Left lobe of liver (tissue), 2 donors: ENCODE measurements at regions not wholly inside any gene's neighbourhood (a gene's known extent, or its start where the extent isn't known, plus 50 kb on each side); places are given as distances from the start of the nearest gene placed in this dataset.
"Not testable (repeated sequence)": the region's sequence is repeated elsewhere in the genome, so short reads cannot be mapped to it uniquely, and the experiment has no call there.

ENCODE experiments used
- ATAC-seq: fragments of 200-7000 bp; cut with Tn5 transposase; one replicate; pipeline ENCODE4 v1.9.1; 2020; ENCODE audit warnings: mild to moderate bottlenecking, moderate library complexity
- DNase-seq: peaks from one replicate; pipeline ENCODE4 v3.0.0-alpha.2; 2020; ENCODE audit warnings: low spot score
- donor health status: DM: no; HTN: no; CAD: no; lungs with moderate emphysema.
- donor health status: DM: no; HTN: yes; CAD: no.

DNA sequence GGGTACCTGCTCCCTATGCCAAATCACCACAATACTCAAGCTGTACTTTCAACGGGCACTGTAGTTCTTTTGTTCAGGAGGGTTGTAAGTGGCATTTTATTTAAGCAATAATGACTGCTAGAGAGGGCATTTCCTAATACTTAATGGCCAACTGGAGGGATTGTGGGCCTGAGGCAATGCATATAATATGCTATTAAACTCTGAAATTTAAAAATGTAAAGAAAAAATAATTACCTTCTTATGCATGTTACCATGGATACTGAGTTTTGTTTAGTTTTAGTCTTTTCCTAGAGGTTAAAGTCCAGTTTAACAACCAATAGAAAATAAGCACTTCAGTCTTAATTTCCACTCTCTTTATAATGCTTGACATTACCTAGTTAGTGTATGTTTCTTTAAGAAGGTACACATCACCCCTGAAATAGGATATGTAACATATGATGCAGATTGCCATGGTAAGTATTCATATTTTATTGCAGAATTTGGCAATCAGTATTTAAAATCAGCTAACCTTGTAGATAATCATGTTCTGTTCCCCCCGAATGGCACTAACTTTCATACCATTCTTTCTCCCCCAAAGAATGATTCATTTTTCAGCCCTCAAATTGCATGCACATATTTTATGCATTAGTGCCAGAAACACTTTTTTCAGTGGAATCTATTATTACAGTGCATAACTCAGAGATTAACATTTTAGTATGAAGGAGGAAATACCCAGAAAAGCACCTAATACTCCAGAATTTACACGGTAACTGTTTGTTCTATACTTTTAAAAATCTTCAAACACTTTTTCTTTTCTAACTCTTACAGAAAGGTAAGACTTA, 90.3 kb upstream of the ZNF438 start:
- ATAC-seq (no peak), DNase-seq (no peak)

DNA sequence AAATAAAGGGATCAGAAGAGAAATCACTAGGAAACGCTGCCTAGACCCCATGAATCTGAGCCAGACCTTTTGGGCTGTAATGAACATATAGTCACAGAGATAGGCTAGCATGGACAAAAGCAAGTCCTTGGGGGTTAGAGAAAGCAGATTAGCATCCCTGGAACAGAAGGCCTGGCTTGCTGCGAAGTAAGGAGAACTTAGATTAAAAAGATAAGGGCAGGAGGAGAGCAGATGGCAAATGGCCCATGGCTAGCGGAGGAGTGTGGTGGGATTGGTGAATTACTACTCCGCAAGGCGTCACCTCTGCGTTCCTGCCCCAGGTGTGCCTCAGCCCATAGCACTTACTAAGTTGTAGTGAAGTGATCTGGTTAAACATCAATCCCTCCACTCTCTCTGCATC, 92.3 kb upstream of the ZNF438 start:
- DNase-seq = no peak
- ATAC-seq = no peak

DNA sequence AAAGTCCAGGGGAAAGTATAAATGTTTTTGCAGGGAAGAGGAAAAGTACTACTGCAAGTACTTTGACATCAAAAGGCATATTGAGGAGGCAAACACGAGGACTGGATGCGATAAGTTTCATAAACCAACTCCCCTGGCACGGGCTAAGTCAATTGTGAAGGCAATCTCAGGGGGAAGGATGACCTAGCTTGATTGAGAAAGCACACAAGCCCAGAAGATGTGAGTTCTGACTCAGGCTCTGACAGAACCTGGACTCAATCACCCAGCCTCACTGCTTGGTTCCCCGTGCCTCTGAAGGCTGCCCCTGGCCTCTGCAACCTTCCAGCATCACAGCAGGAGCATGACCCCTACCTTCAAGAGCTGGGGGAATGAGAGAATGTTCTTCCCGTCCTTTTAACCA, 93.2 kb upstream of the ZNF438 start:
- DNase-seq (no peak), ATAC-seq (no peak)

GRCh38 chr10:31125789-31126188, 94.1 kb upstream of the ZNF438 start:
- ATAC-seq (no peak), DNase-seq (no peak)

DNA sequence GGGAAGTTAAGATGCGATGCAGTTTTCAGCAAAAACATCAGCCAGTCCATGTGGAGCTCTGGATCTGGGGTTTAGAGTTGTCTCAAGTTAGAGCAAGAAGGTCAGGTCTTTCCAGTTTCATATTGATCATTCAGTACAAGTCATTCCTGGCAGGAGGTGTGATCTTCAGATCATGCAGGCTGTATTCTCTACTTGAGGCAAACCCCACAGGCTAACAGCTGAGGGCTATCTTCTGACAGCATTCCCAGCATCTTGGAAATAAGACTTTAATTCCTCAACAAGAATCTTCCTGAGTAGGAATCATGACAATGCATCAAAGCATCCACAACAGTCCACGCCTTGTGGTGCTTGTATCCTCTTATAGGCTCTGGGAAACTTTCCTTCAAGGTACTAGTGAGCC, 94.9 kb upstream of the ZNF438 start:
- DNase-seq = no peak
- no peak for ATAC-seq

DNA sequence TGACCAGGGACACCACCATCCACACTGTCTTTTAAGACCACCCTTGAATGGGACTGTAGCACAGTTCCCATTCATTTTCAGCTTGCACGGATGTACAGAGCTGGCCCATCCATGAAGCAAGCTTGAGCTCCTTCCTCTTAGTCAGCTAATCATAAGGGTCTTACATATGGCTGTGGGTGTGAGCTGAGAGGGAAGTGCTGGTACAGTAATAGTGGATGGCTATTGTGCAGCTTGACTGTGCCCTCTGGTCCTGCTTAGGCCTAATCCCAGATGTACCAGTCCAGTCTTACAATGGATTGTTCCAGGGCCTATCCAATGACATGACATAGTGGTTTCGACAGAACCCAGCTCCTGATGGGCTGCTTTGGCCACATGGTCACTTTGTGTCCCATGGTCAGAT, 96.9 kb upstream of the ZNF438 start:
- DNase-seq = no peak

GRCh38 chr10:31129271-31129670, 97.6 kb upstream of the ZNF438 start:
- ATAC-seq = no peak
- DNase-seq = no peak

More for the DNA sequence above, 96.9 kb upstream of the ZNF438 start:
- ATAC-seq = no peak

DNA sequence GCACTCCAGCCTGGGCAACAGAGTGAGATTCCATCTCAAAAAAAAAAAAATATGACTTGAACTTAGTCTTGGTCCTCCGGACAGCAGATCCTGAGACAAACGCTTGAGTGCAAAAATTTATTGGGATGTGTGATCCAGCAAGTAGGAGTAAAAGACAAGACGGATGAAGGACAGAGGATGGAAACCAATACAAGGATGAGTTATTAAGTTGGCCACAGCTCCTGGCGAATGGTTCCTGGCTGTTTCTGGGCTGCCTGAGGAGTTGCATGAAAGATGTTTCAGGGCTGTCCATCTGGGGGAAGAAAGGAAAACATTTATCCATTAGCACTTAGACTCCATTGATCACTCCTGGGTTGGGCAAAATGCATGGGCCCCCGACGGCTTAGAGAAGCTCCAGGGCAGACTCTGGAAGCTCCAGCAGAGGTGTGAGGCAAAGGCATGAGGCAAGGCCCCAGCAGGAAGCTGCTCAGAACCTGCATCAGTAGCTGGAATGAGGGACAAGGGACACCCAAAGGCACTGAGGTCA, 98.3 kb upstream of the ZNF438 start:
- DNase-seq (no peak), ATAC-seq (no peak)

DNA sequence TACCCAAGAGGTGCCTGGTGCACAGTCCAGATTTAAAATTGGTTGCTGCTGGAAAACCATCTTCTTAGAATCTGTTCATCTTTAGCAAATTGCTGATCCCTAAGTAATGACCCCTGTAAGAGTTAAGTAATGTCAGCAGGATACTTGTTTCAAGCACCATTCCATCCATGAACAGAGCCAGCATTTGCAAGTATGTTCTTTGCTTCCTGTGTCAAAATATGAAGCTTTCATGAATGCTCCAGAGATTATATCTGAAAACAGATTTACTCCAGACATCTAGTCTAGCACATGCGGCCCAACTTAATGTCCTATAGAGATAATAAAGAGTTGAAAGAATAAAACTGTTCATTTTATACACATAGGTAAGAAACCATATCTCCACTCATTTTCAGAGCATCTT, 98.7 kb upstream of the ZNF438 start:
- no peak for ATAC-seq

DNA sequence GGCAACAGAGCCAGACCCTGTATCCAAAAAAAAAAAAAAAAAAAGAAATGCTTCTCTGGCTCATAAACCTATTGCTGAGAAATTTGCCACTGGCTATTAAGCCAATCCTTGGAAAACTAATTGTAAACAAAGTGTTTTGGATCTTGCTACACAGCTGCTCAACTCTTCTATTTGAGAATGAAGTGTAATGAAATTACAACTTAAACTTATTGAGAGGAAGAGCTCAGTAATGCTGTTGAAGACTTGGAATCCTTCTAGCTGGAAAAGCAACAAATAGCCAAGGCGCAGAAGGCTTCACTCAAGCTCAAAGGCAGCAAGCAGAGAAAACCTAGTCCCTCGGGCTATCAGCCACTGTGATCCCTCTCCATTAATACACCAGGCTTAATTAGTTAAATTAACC, 99.6 kb upstream of the ZNF438 start:
- DNase-seq (no peak), ATAC-seq (no peak)

More for the DNA sequence above, 98.7 kb upstream of the ZNF438 start:
- no peak for DNase-seq

GRCh38 chr10:31132681-31133244, 101.1 kb upstream of the ZNF438 start:
- no peak for DNase-seq
- no peak for ATAC-seq

- ATAC-seq (no peak), DNase-seq (no peak)
Measured at GRCh38 chr10:31133251-31133791, 101.7 kb upstream of the ZNF438 start.

DNA sequence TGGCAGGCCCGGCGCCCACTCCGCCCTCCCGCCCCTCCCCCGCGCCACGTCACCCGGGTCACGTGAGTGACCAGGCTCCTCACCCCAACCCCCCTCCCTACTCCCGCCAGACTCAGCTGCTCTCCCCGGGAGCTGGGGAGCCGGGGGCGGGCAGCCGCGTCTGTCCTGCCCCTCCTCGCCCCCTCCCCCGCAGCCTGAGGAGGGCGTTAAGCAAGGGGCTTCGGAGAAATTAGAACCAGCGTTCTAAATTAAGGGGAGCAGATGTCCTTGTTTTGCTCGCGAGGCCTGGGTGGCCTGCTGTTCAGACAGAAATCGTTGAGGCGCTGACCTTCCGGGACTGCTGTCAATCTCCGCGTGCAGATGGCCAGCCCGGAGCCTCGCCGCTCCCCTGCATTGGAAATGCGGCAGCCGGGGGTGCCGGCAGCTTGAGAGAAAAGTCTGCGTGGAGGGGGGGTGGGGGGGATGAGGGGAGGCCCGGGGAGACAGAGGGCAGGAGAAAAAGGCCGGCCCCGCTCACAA, 102.2 kb upstream of the ZNF438 start:
- ATAC-seq (peak; percentile 89), DNase-seq (peak; percentile 68)

DNA sequence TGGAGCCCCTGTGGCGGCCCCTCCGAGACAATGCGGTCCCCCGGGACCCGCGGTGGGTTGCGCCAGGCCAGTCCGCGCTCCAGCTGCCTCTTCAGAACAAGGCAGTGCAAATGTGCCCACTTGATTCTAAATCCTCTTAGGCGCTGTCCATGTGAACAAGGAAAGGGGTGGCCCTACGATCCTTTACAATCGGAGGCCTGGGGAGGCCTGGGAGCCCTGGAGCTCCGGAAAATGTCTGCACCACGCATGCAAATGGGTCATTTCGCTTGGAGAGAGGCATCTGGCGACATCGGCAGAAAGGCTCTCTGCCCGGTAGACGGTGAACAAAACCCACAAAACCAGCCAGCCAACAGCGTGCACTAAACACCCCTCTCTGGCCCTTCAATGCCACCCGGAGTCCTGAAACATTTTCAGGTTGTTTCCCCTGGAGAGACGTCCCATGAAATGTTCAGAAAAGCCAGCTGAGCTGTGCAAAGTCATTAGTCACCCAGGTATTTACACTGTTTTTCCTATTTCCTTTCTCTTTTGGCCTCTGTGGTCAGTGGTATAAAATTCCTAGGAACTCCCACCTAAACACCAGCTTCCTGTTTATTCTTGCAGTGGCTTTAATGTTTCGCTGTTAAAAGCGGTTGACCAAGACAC, 102.8 kb upstream of the ZNF438 start:
- DNase-seq = no peak
- ATAC-seq = peak; percentile 21

GRCh38 chr10:31135171-31135570, 103.5 kb upstream of the ZNF438 start:
- ATAC-seq = no peak

DNA sequence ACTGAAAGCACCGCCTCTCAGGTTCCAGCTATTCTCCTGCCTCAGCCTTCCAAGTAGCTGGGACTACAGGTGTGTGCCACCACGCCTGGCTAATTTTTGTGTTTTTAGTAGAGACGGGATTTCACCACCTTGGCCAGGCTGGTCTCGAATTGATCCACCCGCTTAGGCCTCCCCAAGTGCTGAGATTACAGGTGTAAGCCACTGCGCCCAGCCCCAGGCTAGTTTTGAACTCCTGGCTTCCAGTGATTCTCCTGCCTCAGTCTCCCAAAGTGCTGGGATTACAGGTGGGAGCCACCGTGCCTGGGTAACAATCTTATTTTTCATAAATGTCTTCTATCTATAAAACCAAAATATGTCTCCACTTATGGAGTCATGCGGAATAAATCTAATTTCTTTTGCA, 104.1 kb upstream of the ZNF438 start:
- not testable (repeated sequence) for DNase-seq, ATAC-seq

More at GRCh38 chr10:31135171-31135570, 103.5 kb upstream of the ZNF438 start:
- DNase-seq = no peak

DNA sequence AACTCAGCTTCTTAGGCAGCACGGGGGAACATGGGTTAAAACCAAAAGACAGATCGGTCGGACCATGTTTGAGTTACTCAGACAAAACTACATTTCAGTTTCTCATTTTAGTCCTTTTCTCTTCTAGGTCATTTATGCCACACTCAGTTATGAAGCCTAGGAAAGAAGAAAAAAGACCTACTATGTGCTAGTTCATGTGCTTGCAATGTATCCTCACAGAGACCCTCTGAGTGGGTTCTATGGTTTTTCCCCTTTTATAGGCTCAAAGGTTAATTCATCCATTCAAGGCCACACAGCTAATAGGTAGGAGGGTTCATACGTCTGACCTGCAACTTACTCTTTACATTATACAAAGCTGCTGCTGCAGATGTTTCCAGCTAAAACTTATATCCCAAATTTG, 104.7 kb upstream of the ZNF438 start:
- DNase-seq = no peak

GRCh38 chr10:31136930-31137885, 105.5 kb upstream of the ZNF438 start:
- DNase-seq (no peak), ATAC-seq (no peak)

More for the DNA sequence above, 104.7 kb upstream of the ZNF438 start:
- no peak for ATAC-seq

DNA sequence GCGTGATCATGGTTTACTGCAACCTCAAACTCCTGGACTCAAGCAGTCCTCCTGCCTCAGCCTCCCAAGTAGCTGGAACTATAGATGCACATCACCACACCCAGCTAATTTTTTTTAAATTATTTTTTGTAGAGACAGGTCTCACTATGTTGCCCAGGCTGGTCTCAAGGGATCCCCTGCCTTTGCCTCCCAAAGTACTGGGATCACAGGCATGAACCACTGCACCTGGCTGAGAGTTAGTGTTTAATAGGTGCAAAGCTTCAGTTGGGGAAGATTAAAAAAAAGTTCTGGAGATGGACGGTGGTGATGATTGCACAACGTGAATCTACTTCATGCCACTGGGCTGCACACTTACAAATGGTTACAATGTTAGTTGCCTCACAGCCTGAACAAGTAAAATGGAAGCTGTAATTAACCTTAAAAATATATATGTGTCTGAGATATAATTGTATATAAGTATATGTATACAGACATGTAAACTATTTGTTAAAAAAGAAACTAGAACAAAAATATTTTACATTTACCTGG, 106.4 kb upstream of the ZNF438 start:
- ATAC-seq (no peak), DNase-seq (no peak)

DNA sequence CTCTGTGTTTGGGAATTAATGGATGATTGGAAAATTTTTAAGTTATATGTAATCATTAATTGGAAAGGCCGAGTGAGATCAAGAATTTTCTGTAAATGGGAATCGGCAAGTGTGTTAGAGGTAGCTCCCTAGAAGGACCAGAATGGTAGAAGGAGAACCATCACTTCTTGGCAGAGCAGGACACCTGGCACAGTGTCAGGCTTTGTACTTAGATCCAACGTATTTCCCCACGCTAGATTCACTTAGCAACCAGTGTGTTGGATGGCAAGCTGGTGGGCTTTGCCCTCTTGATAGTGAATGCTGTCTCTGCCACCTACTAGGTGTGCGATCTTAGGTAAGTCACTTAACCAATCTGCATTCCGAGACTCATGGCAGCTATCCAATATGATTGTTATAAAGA, 107.8 kb upstream of the ZNF438 start:
- DNase-seq (no peak), ATAC-seq (no peak)
